Sigmoid colon (tissue), 3 donors: ENCODE measurements at regions not wholly inside any gene's neighbourhood (a gene's known extent, or its start where the extent isn't known, plus 50 kb on each side); places are given as distances from the start of the nearest gene placed in this dataset.

ENCODE experiments used
- CTCF ChIP-seq, 4 experiments: fragments of 450-650 bp in 3 of 4; fragments of 200-600 bp in 1 of 4; IDR thresholded peaks; one replicate each; pipeline ENCODE4 v1.5.1; 2016 to 2019; ENCODE audit warnings: antibody characterized with exemption in 4 of 4, mild to moderate bottlenecking in 3 of 4, moderate library complexity in 2 of 4
- POLR2A ChIP-seq, 2 donors: fragments of 450-650 bp; IDR thresholded peaks; one replicate each; pipeline ENCODE4 v1.6.1; 2016; ENCODE audit warnings: antibody characterized with exemption in 2 of 2, mild to moderate bottlenecking in 2 of 2, moderate library complexity in 2 of 2

GRCh38 chr16:17836868-17837602, 366.3 kb upstream of the XYLT1 start:
- TF ChIP-seq POLR2A (IDR thresholded peaks at IDR 0.05) (no peak), CTCF (IDR thresholded peaks at IDR 0.05) (no peak)
